NCI-H146 (cell line): ENCODE measurements at regions not wholly inside any gene's neighbourhood (a gene's known extent, or its start where the extent isn't known, plus 50 kb on each side); places are given as distances from the start of the nearest gene placed in this dataset.
"Not testable (repeated sequence)": the region's sequence is repeated elsewhere in the genome, so short reads cannot be mapped to it uniquely, and the experiment has no call there.

Experiments
- DNase-seq: peaks from one replicate; lab custom pipeline; 2025; lab: John Stamatoyannopoulos, UW

GRCh38 chr6:139754898-139755775 lies 380.7 kb upstream of the CITED2 start:
- DNase-seq = no peak

DNA sequence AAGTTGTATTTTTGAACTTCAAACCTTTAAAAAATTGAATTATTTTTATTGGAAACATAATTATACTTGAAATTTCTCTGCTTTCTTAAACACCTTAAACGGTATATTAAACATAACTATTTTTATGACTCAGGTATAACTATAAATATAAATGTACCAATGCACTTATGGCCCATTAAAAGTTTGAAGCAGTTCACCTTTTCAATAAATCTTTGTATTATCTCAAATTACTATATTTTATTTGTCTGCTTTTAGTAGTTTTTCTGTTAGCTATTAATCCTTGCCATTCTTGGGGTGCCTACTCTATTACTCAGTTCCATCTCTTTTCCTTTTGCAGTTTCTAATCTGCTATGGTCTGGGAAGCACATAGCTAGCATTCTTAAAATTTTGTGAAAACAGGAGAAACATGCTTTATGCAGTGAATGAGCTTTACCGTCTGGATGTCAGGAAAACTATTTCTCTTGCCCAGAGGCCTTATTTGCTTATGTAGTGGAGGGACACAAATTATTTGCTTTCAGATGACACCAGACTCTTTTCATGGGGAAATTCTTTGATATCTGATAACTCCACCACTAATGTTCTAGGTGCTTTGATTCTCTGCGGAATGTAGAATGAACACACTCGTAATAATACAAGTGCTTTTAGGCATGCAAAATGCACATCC lies 378.9 kb upstream of the CITED2 start:
- DNase-seq = peak; percentile 17

DNA sequence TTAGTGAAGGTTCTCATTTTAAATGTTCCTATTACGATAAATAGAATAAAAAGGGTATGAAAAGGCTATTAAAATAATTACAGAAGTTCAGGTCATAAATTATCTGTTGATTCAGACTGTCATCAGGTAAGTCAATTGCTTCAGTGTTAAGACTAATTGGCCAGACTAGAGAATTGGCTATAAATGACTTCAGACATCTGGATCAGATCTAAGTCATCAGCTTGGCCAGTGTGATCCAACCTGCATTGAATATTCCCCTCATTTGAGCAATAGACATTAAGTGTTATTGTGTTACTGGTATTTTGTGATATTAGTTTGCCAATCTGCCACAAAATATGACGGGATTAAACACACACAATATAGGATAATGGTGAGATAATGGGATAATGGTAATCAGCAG lies 377.6 kb upstream of the CITED2 start:
- DNase-seq = peak; percentile 83

DNA sequence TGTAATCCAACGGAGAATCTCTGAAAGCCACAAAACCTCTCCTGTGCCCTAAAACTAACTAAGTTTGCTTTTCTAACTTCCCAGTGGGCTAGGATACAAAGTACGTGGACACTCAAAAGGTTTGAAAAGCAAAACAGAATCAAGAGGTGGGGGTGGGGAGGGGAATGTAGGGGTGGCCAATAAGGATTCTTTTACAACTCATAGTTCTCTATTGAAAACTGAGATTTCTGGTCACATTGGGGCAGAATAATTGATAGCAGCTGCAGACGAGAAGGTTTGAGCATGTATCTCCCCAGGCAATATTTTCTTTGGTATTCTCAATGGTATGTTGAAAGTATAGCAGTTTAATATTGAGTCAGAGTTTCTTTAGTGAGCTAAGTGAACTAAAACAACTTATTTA lies 376.7 kb upstream of the CITED2 start:
- DNase-seq = no peak

GRCh38 chr6:139748353-139749146 lies 374.1 kb upstream of the CITED2 start:
- DNase-seq = no peak

DNA sequence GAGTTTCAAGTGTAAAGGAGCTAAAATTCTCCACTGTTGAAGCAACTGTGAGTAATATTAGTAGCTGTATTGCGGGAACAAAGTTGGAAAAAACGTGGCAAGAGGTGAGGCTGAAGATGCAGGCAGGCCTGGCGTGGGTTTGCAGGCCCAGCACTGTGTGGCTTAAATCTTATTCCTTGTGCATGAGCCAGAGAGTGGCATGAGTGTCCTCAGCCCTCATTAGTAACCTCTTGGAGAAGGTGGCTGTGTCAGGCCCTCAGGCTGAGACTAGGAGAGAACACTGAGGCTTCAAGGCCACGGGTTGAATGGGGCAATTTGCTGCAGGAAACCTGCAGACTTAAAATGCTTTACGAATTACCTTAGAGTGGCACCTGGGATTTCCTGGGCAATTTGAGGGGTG lies 372.7 kb upstream of the CITED2 start:
- no peak for DNase-seq

DNA sequence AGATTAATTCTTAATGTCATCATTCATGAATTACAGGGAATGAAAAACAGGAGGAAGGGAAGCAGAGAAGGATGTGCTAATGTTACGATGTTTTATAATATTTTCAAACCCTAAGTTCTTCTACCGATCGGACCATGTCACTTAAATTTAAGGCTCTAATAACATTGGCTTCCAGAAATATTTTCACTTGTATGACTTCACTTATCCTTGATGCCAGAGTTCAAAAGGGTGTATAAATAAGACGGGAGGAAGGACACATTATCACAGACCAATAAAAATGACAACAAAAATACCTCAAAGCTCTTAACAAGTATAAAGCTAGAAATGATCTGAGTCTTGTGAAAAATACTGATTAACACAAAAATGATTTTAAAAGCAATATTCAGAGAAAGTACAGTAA lies 370.4 kb upstream of the CITED2 start:
- no peak for DNase-seq

GRCh38 chr6:139743664-139744437 lies 369.4 kb upstream of the CITED2 start:
- no peak for DNase-seq

GRCh38 chr6:139742671-139743070 lies 368.2 kb upstream of the CITED2 start:
- DNase-seq = no peak

DNA sequence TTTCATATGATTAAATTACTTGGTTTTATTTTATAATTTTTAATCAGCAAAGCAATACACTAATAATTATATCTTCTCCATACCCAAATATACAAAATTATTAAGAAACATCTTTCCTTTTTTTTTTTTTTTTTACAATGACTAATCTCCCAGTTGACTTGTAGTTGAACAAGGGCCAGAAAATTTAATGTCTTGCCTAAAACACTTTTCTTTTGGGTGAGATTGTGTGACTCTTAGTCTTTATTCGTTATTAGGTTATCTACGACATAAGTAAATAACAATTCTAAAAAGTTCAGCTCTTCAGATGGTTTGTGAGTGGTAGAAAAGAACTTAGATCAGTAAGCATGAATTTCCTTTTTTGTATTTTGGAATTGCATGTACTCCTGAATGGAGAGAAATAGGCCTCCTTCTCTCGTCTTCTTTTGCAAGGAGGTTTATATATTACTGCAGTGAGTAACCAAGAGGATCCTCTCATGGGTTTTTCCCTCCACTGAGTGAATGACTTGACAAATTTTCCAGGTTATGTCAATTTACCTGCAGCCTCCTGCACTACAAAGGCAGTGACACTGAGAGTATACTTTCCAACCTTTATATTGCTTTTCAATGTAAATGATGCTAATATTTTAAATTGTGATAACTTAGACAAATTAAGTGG lies 364.5 kb upstream of the CITED2 start:
- DNase-seq = no peak

DNA sequence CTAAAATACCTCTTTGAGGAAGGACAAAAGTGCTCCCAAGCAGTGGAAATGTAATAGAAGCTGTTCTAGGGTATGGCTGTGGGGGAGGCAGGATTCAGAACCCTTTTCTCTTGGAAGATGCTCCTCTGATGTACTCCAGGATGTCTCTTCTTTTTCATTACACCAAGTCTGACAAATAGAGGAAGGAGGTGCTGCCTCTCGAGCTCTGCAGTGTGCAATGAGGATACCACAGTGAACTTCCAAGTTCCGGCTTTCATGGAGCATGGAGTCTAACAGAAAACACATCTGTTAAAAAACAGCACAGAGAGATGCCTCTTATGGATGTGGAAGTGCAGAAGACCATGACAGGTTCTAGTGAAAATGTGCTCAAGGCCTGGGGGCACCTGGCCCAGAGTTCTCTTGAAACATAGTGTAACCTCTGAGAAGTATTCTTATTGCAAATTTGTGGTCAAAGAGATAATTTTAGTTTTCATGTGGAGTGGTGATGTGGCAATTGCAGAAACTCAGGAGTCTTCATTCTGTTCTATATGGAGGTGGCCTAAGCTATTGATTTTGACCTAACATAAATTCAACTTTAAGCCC lies 362.0 kb upstream of the CITED2 start:
- no peak for DNase-seq

DNA sequence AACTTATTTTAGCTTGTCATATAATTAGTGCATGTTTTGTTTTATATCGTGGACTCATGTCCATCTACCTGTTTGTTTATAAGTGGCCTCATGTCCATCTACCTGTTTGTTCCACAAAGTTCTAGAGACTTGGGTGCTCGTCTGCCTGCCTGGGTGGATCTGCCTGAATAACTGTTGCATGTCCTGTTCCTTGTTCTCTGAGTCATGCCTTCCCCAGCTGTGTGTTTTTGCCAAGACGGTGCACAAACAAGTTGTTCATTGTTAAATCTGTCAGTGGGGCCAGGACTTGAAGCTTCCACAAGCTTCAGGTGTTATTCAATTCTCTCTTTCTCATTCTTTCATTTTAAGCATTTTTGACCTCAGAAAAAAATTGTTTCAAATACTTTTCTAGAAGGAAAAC lies 358.0 kb upstream of the CITED2 start:
- DNase-seq = no peak

DNA sequence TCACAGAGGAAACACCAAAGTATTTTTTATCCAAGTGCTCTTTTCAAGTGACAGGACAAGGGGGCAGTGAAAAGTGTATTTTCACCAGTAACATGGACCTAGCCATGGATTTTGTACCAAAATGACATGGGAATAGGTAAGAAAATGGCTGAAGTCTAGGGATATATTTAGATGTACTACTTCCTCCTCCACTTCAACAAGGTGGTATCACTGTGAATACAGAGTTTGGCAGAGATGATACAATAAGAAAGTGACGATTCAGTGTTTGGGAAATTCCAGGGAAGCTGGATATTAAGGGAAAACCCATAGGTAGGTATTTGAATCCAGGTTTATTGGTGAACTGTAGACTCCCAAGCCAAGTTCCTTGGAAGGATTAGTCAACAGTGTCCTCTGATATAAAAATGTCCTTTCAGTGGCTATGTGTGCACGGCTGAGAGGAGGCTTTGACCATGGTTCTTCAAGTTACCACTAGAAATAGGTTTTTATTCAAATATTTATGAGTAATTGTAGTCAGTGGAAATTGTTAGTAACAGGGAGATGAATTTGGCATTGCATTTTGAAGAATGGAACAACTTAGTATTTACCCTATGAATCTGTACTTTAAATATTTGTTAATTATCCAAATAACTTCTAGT lies 356.0 kb upstream of the CITED2 start:
- no peak for DNase-seq

- DNase-seq = no peak
These were observed 354.5 kb upstream of the CITED2 start for GRCh38 chr6:139728876-139729427.

GRCh38 chr6:139726272-139726671 lies 351.8 kb upstream of the CITED2 start:
- DNase-seq = not testable (repeated sequence)

DNA sequence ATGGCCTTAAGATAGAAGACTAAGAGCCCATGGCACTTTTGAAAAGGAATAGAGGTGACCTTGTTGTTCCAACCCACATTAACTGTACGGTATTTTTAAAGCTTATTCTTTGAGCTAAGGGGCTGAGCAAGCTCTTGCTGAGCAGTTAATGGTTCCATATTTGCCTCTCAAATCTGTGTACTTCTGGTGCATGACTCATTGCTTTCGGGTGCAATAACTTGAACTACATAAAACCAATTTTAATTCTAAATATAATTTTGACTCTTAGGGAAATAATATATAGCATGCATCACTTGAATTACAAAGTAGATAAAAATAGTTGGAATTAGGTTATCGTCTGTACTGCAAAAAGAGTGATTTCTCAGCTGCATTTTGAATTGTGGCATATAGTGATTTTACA lies 348.1 kb upstream of the CITED2 start:
- no peak for DNase-seq

- no peak for DNase-seq
These were observed 347.5 kb upstream of the CITED2 start for GRCh38 chr6:139721954-139722353.

- no peak for DNase-seq
These were observed 339.6 kb upstream of the CITED2 start for GRCh38 chr6:139713900-139714506.

- DNase-seq = no peak
These were observed 339.0 kb upstream of the CITED2 start for GRCh38 chr6:139713424-139713823.

DNA sequence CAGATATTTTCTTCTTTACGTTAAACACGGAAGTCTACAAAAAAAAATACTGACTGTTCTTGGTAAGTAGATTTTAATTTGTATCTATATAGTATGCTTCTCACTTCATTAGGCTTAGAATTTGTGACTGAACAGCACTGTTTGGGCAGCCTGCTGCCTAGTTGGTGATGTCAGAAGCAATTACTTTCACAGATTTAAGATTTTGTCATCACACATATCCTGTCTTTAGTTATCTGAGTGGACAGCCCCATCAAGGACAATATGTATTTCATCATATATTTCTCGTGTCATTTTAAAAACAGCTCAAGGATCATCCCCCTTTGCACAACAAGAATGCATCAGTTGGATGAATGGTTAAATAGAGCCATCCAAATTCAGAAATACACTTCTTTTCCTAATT lies 338.4 kb upstream of the CITED2 start:
- DNase-seq = no peak
